ENCODE measurements at regions not wholly inside any gene's neighbourhood (a gene's known extent, or its start where the extent isn't known, plus 50 kb on each side); places are given as distances from the start of the nearest gene placed in this dataset.

GRCh38 chr2:133811409-133812125 lies 243.3 kb upstream of the NCKAP5 start:
- no peaks in the 10 kb centered on the region for H3K36me3 ChIP-seq (ENCODE audit: control insufficient read depth, insufficient read depth, low read length)
- no peaks in the 10 kb centered on the region for H4K20me1 ChIP-seq (ENCODE audit: control insufficient read depth, extremely low read depth, insufficient read depth, low read length)
- no peak overlapping the region for H2AFZ ChIP-seq (ENCODE audit: low read length)
- DNase-seq (ENCODE audit: low read depth in 2 of 2) = no peak
- H3K27ac ChIP-seq (ENCODE audit: insufficient read depth, low read length) = no peak overlapping the region
- no peak overlapping the region for H3K9ac ChIP-seq (ENCODE audit: insufficient read depth, low read length)
- H3K4me1 ChIP-seq (ENCODE audit: control insufficient read depth, extremely low read depth, insufficient read depth, low read length) = peaks cover 8% of the 10 kb centered on the region
- H3K79me2 ChIP-seq (ENCODE audit: control insufficient read depth, insufficient read depth, low read length) = no peaks in the 10 kb centered on the region
- H3K4me3 ChIP-seq (replicated peaks in 1 of 4; ENCODE audit: control extremely low read depth in 1 of 4, insufficient read depth in 1 of 4, low read depth in 3 of 4, low read length in 4 of 4) = no peak overlapping the region
- no peak overlapping the region for H3K4me2 ChIP-seq (ENCODE audit: extremely low read depth, insufficient read depth, low read length)
- H3K27me3 ChIP-seq (ENCODE audit: control insufficient read depth, insufficient read depth, low read length) = no peaks in the 10 kb centered on the region
- TF ChIP-seq EZH2 (IDR thresholded peaks at IDR 0.05; ENCODE audit: low read length, missing control alignments) (no peak), CTCF (conservative IDR thresholded peaks at IDR 0.05 in 1 of 2, IDR thresholded peaks at IDR 0.05 in 1 of 2; ENCODE audit: low read depth in 1 of 2, low read length in 2 of 2) (no peak)
- no peaks in the 10 kb centered on the region for H3K9me3 ChIP-seq (ENCODE audit: control insufficient read depth, insufficient read depth, low read depth, low read length)

GRCh38 chr2:133812826-133813617 lies 244.8 kb upstream of the NCKAP5 start:
- Histone ChIP-seq H3K79me2 (ENCODE audit: control insufficient read depth, insufficient read depth, low read length) (no peaks in the 10 kb centered on the region), H3K4me3 (replicated peaks in 1 of 4; ENCODE audit: control extremely low read depth in 1 of 4, insufficient read depth in 1 of 4, low read depth in 3 of 4, low read length in 4 of 4) (no peak overlapping the region), H2AFZ (ENCODE audit: low read length) (no peak overlapping the region), H3K9me3 (ENCODE audit: control insufficient read depth, insufficient read depth, low read depth, low read length) (no peaks in the 10 kb centered on the region), H3K9ac (ENCODE audit: insufficient read depth, low read length) (no peak overlapping the region), H3K36me3 (ENCODE audit: control insufficient read depth, insufficient read depth, low read length) (no peaks in the 10 kb centered on the region), H3K4me1 (ENCODE audit: control insufficient read depth, extremely low read depth, insufficient read depth, low read length) (peaks cover 14% of the 10 kb centered on the region), H3K27ac (ENCODE audit: insufficient read depth, low read length) (no peak overlapping the region), H3K4me2 (ENCODE audit: extremely low read depth, insufficient read depth, low read length) (no peak overlapping the region), H4K20me1 (ENCODE audit: control insufficient read depth, extremely low read depth, insufficient read depth, low read length) (no peaks in the 10 kb centered on the region), H3K27me3 (ENCODE audit: control insufficient read depth, insufficient read depth, low read length) (no peaks in the 10 kb centered on the region)
- no peak for TF ChIP-seq CTCF (conservative IDR thresholded peaks at IDR 0.05 in 1 of 2, IDR thresholded peaks at IDR 0.05 in 1 of 2; ENCODE audit: low read depth in 1 of 2, low read length in 2 of 2)
- TF ChIP-seq EZH2 (IDR thresholded peaks at IDR 0.05; ENCODE audit: low read length, missing control alignments) = no peak
- peak; percentile 12 to 75 for DNase-seq (ENCODE audit: low read depth in 2 of 2)

GRCh38 chr2:133814890-133815289 lies 246.6 kb upstream of the NCKAP5 start:
- Histone ChIP-seq H3K27ac (ENCODE audit: insufficient read depth, low read length) (no peak overlapping the region), H3K4me1 (ENCODE audit: control insufficient read depth, extremely low read depth, insufficient read depth, low read length) (peaks cover 17% of the 10 kb centered on the region), H3K4me3 (replicated peaks in 1 of 4; ENCODE audit: control extremely low read depth in 1 of 4, insufficient read depth in 1 of 4, low read depth in 3 of 4, low read length in 4 of 4) (no peak overlapping the region), H4K20me1 (ENCODE audit: control insufficient read depth, extremely low read depth, insufficient read depth, low read length) (no peaks in the 10 kb centered on the region), H3K9ac (ENCODE audit: insufficient read depth, low read length) (no peak overlapping the region), H3K27me3 (ENCODE audit: control insufficient read depth, insufficient read depth, low read length) (no peaks in the 10 kb centered on the region), H3K9me3 (ENCODE audit: control insufficient read depth, insufficient read depth, low read depth, low read length) (no peaks in the 10 kb centered on the region), H2AFZ (ENCODE audit: low read length) (no peak overlapping the region), H3K36me3 (ENCODE audit: control insufficient read depth, insufficient read depth, low read length) (no peaks in the 10 kb centered on the region), H3K4me2 (ENCODE audit: extremely low read depth, insufficient read depth, low read length) (no peak overlapping the region), H3K79me2 (ENCODE audit: control insufficient read depth, insufficient read depth, low read length) (no peaks in the 10 kb centered on the region)
- TF ChIP-seq EZH2 (IDR thresholded peaks at IDR 0.05; ENCODE audit: low read length, missing control alignments) = no peak
- no peak for TF ChIP-seq CTCF (conservative IDR thresholded peaks at IDR 0.05 in 1 of 2, IDR thresholded peaks at IDR 0.05 in 1 of 2; ENCODE audit: low read depth in 1 of 2, low read length in 2 of 2)
- DNase-seq (ENCODE audit: low read depth in 2 of 2) = no peak
